SK-N-SH (cell line): ENCODE measurements at regions not wholly inside any gene's neighbourhood (a gene's known extent, or its start where the extent isn't known, plus 50 kb on each side); places are given as distances from the start of the nearest gene placed in this dataset.

Source experiments
- CTCF ChIA-PET: fragments of 300-600, 350-600 bp; formaldehyde crosslinking; extraction: SDS; loops from one replicate; lab custom pipeline; 2021; lab: Yijun Ruan, JAX
- POLR2A ChIA-PET: fragments of 350-600 bp; sonication (Branson Sonifier 250); formaldehyde crosslinking; extraction: SDS; loops from one replicate; lab custom pipeline; 2020; ENCODE audit warnings: antibody characterized with exemption, inconsistent platforms; lab: Yijun Ruan, JAX
- DNase-seq: peaks from one replicate; pipeline ENCODE4 v3.0.0; 2012
- H2AFZ ChIP-seq: fragments of 200-600 bp; sonication (generic); 2 replicates; pipeline ENCODE4 v1.8.1; 2016; ENCODE audit warnings: antibody characterized with exemption, mild to moderate bottlenecking, low read depth
- H3F3A ChIP-seq: fragments of 200-600 bp; sonication (generic); replicated peaks from 2 replicates; pipeline ENCODE3; 2016; ENCODE audit warnings: antibody characterized with exemption, mild to moderate bottlenecking; ENCODE audit not compliant: insufficient read depth
- H3K27ac ChIP-seq, 2 experiments: fragments of 200-500 bp in 1 of 2; fragments of 200-600 bp in 1 of 2; sonication (Bioruptor generic) in 1 of 2; sonication (generic), shearing (Covaris generic) in 1 of 2; 2 replicates each; pipeline versions ENCODE4 v1.5.1 to v1.6.1; 2014 to 2016; ENCODE audit warnings: low read depth in 2 of 2, inconsistent platforms in 1 of 2, low read length in 1 of 2, mild to moderate bottlenecking in 1 of 2, mixed read lengths in 1 of 2
- H3K27me3 ChIP-seq: fragments of 200-600 bp; sonication (generic), shearing (Covaris generic); 2 replicates; pipeline ENCODE4 v1.6.1; 2016; ENCODE audit warnings: mixed run types; ENCODE audit not compliant: insufficient read depth
- H3K36me3 ChIP-seq, 2 experiments: fragments of 200-500 bp in 1 of 2; fragments of 200-600 bp in 1 of 2; sonication (Bioruptor generic) in 1 of 2; sonication (generic) in 1 of 2; replicated peaks in 1 of 2; 2 replicates each; pipeline versions ENCODE3 to v1.5.1; 2014 to 2016; ENCODE audit warnings: low read length in 1 of 2, mild to moderate bottlenecking in 1 of 2; ENCODE audit not compliant: insufficient read depth in 2 of 2, control insufficient read depth in 1 of 2
- H3K4me1 ChIP-seq, 2 experiments: fragments of 200-500 bp in 1 of 2; fragments of 200-600 bp in 1 of 2; sonication (Bioruptor generic) in 1 of 2; sonication (generic), shearing (Covaris generic) in 1 of 2; 2 replicates each; pipeline versions ENCODE4 v1.5.1 to v1.6.1; 2014 to 2016; ENCODE audit warnings: low read depth in 1 of 2, low read length in 1 of 2, mixed run types in 1 of 2; ENCODE audit not compliant: insufficient read depth in 2 of 2, control insufficient read depth in 1 of 2
- H3K4me2 ChIP-seq: fragments of 200-600 bp; sonication (generic), shearing (Covaris generic); 2 replicates; pipeline ENCODE4 v1.6.1; 2017; ENCODE audit warnings: mixed run types
- H3K4me3 ChIP-seq, 2 experiments: fragments of 200-500 bp in 1 of 2; fragments of 200-600 bp in 1 of 2; sonication (Bioruptor generic) in 1 of 2; sonication (generic), shearing (Covaris generic) in 1 of 2; 2 replicates each; pipeline versions ENCODE4 v1.5.1 to v1.8.1; 2014 to 2016; ENCODE audit warnings: low read depth in 2 of 2, inconsistent platforms in 1 of 2, low read length in 1 of 2, mild to moderate bottlenecking in 1 of 2, mixed read lengths in 1 of 2, moderate library complexity in 1 of 2
- H3K79me2 ChIP-seq: fragments of 200-600 bp; sonication (generic); 2 replicates; pipeline ENCODE4 v1.8.1; 2017; ENCODE audit warnings: mild to moderate bottlenecking; ENCODE audit not compliant: insufficient read depth
- H3K9ac ChIP-seq: fragments of 200-600 bp; sonication (generic); 2 replicates; pipeline ENCODE4 v1.6.1; 2017; ENCODE audit warnings: mixed run types
- H3K9me2 ChIP-seq: fragments of 200-600 bp; sonication (generic); 2 replicates; pipeline ENCODE4 v1.6.1; 2017; ENCODE audit warnings: mixed run types
- H3K9me3 ChIP-seq: fragments of 200-600 bp; sonication (generic); 2 replicates; pipeline ENCODE4 v1.6.1; 2017; ENCODE audit warnings: mixed run types, mild to moderate bottlenecking, moderate library complexity
- H4K20me1 ChIP-seq: fragments of 200-600 bp; sonication (generic); 2 replicates; pipeline ENCODE4 v1.6.1; 2017; ENCODE audit warnings: mild to moderate bottlenecking, mixed run types; ENCODE audit not compliant: insufficient read depth
- CHD2 ChIP-seq: fragments of 150-350 bp; IDR thresholded peaks from 2 replicates; pipeline ENCODE4 v1.6.1; 2018; ENCODE audit warnings: low read length; ENCODE audit not compliant: partially characterized antibody
- EP300 ChIP-seq, 2 experiments: IDR thresholded peaks; 2 replicates each; pipeline versions ENCODE4 v1.4.0 to v1.6.1; 2012; ENCODE audit warnings: borderline replicate concordance in 1 of 2, low read depth in 1 of 2, low read length in 1 of 2
- EZH2phosphoT487 ChIP-seq: fragments of 200-600 bp; sonication (generic); IDR thresholded peaks from 2 replicates; pipeline ENCODE4 v1.6.1; 2017; ENCODE audit warnings: low read depth, mixed run types, mild to moderate bottlenecking, antibody characterized with exemption, moderate library complexity, borderline replicate concordance
- FOSL2 ChIP-seq: IDR thresholded peaks from 2 replicates; pipeline ENCODE4 v1.4.0; 2012; ENCODE audit warnings: low read depth, mild to moderate bottlenecking, moderate library complexity, borderline replicate concordance
- GABPA ChIP-seq: IDR thresholded peaks from 2 replicates; pipeline ENCODE4 v1.4.0; 2012; ENCODE audit warnings: low read depth, mild to moderate bottlenecking
- GATA2 ChIP-seq: sonication (generic); formaldehyde crosslinking; IDR thresholded peaks from 2 replicates; pipeline ENCODE4 v1.5.0; 2020; ENCODE audit warnings: mild to moderate bottlenecking, missing genetic modification reagents
- MEF2A ChIP-seq: IDR thresholded peaks from 2 replicates; pipeline ENCODE4 v1.4.0; 2012; ENCODE audit warnings: low read depth, borderline replicate concordance
- NFIC ChIP-seq: IDR thresholded peaks from 2 replicates; pipeline ENCODE4 v1.4.0; 2012; ENCODE audit warnings: borderline replicate concordance
- POLR2AphosphoS5 ChIP-seq: IDR thresholded peaks from 2 replicates; pipeline ENCODE4 v1.6.1; 2012; ENCODE audit warnings: low read depth, low read length
- RAD21 ChIP-seq: IDR thresholded peaks from 2 replicates; pipeline ENCODE4 v1.6.1; 2012; ENCODE audit warnings: mild to moderate bottlenecking, low read length
- SIN3A ChIP-seq: IDR thresholded peaks from 2 replicates; pipeline ENCODE4 v1.6.1; 2012; ENCODE audit warnings: low read depth, mild to moderate bottlenecking, low read length, moderate library complexity, borderline replicate concordance
- YY1 ChIP-seq: IDR thresholded peaks from 2 replicates; pipeline ENCODE4 v1.4.0; 2012; ENCODE audit warnings: low read depth, mild to moderate bottlenecking
- WGBS: methylation state at CpG from one replicate; pipeline ENCODE4 v1.1.6; 2017; ENCODE audit warnings: low lambda C conversion rate; 5-methylcytosine and 5-hydroxymethylcytosine counted together
- TF ChIP-seq, protein P1 (sequence below): IDR thresholded peaks from 2 replicates; pipeline ENCODE4 v1.6.1; 2012; ENCODE audit warnings: mild to moderate bottlenecking, low read depth, low read length, moderate library complexity
- TF ChIP-seq, protein P2 (sequence below): fragments of 150-350 bp; IDR thresholded peaks from 2 replicates; pipeline ENCODE4 v1.6.1; 2016; ENCODE audit warnings: mild to moderate bottlenecking, low read depth, low read length
- TF ChIP-seq, protein P3 (sequence below): fragments of 150-350 bp; IDR thresholded peaks from 2 replicates; pipeline ENCODE4 v1.6.1; 2017; ENCODE audit warnings: antibody characterized with exemption, low read length, low read depth, borderline replicate concordance
- TF ChIP-seq, protein P4 (sequence below): IDR thresholded peaks from 2 replicates; pipeline ENCODE4; 2012
- TF ChIP-seq, protein P5 (sequence below): IDR thresholded peaks from 2 replicates; pipeline ENCODE4 v1.4.0; 2012; ENCODE audit warnings: low read depth, borderline replicate concordance

DNA sequence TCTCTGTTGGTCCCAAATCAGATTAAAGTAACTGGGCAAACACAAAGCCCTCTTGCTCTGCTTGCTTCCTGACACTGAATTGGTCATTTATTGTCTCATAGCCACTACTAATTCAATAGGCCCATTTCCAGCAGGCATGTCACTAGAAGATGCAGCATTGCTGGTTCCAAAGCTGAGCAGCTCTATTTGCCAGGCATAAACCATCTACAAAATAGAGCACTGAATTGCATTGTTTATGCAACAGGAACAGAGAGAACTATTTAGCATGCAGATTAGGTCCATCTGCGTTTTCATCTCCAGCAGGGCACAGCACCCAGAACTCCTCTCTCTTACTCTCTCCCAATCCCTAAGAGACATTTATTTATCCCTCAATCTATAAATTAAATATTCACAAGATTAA is 227.6 kb downstream of the SUCLG1 start:
- no peak for DNase-seq
- Histone ChIP-seq H3K79me2 (no peaks in the 10 kb centered on the region), H4K20me1 (no peaks in the 10 kb centered on the region), H3K4me2 (no peak overlapping the region), H3K27me3 (no peaks in the 10 kb centered on the region), H2AFZ (no peak overlapping the region), H3K4me1 (no peaks in the 10 kb centered on the region), H3K9me3 (no peaks in the 10 kb centered on the region), H3K36me3 (no peaks in the 10 kb centered on the region), H3F3A (no peaks in the 10 kb centered on the region), H3K9ac (no peak overlapping the region), H3K9me2 (no peaks in the 10 kb centered on the region), H3K27ac (no peak overlapping the region), H3K4me3 (no peak overlapping the region)
- 4% methylated on average over 1 of the region's 1 CpG for WGBS
- POLR2A ChIA-PET = no interaction called here
- TF ChIP-seq, protein P1, sequence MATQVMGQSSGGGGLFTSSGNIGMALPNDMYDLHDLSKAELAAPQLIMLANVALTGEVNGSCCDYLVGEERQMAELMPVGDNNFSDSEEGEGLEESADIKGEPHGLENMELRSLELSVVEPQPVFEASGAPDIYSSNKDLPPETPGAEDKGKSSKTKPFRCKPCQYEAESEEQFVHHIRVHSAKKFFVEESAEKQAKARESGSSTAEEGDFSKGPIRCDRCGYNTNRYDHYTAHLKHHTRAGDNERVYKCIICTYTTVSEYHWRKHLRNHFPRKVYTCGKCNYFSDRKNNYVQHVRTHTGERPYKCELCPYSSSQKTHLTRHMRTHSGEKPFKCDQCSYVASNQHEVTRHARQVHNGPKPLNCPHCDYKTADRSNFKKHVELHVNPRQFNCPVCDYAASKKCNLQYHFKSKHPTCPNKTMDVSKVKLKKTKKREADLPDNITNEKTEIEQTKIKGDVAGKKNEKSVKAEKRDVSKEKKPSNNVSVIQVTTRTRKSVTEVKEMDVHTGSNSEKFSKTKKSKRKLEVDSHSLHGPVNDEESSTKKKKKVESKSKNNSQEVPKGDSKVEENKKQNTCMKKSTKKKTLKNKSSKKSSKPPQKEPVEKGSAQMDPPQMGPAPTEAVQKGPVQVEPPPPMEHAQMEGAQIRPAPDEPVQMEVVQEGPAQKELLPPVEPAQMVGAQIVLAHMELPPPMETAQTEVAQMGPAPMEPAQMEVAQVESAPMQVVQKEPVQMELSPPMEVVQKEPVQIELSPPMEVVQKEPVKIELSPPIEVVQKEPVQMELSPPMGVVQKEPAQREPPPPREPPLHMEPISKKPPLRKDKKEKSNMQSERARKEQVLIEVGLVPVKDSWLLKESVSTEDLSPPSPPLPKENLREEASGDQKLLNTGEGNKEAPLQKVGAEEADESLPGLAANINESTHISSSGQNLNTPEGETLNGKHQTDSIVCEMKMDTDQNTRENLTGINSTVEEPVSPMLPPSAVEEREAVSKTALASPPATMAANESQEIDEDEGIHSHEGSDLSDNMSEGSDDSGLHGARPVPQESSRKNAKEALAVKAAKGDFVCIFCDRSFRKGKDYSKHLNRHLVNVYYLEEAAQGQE = no peak
- TF ChIP-seq MEF2A = no peak
- no peak for TF ChIP-seq GABPA
- TF ChIP-seq, protein P2, sequence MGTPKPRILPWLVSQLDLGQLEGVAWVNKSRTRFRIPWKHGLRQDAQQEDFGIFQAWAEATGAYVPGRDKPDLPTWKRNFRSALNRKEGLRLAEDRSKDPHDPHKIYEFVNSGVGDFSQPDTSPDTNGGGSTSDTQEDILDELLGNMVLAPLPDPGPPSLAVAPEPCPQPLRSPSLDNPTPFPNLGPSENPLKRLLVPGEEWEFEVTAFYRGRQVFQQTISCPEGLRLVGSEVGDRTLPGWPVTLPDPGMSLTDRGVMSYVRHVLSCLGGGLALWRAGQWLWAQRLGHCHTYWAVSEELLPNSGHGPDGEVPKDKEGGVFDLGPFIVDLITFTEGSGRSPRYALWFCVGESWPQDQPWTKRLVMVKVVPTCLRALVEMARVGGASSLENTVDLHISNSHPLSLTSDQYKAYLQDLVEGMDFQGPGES = no peak
- no peak for TF ChIP-seq NFIC
- TF ChIP-seq EP300 (IDR thresholded peaks at IDR 0.05; ENCODE audit: borderline replicate concordance in 1 of 2, low read depth in 1 of 2, low read length in 1 of 2) = no peak
- no peak for TF ChIP-seq EZH2phosphoT487
- TF ChIP-seq, protein P3, sequence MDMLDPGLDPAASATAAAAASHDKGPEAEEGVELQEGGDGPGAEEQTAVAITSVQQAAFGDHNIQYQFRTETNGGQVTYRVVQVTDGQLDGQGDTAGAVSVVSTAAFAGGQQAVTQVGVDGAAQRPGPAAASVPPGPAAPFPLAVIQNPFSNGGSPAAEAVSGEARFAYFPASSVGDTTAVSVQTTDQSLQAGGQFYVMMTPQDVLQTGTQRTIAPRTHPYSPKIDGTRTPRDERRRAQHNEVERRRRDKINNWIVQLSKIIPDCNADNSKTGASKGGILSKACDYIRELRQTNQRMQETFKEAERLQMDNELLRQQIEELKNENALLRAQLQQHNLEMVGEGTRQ = no peak
- no peak for TF ChIP-seq SIN3A
- TF ChIP-seq, protein P4, sequence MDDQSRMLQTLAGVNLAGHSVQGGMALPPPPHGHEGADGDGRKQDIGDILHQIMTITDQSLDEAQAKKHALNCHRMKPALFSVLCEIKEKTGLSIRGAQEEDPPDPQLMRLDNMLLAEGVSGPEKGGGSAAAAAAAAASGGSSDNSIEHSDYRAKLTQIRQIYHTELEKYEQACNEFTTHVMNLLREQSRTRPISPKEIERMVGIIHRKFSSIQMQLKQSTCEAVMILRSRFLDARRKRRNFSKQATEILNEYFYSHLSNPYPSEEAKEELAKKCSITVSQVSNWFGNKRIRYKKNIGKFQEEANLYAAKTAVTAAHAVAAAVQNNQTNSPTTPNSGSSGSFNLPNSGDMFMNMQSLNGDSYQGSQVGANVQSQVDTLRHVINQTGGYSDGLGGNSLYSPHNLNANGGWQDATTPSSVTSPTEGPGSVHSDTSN = no peak
- TF ChIP-seq RAD21 = no peak
- TF ChIP-seq POLR2AphosphoS5 = no peak
- TF ChIP-seq YY1 = no peak
- TF ChIP-seq CHD2 = no peak
- TF ChIP-seq FOSL2 = no peak
- TF ChIP-seq, protein P5, sequence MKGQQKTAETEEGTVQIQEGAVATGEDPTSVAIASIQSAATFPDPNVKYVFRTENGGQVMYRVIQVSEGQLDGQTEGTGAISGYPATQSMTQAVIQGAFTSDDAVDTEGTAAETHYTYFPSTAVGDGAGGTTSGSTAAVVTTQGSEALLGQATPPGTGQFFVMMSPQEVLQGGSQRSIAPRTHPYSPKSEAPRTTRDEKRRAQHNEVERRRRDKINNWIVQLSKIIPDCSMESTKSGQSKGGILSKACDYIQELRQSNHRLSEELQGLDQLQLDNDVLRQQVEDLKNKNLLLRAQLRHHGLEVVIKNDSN = no peak
- TF ChIP-seq GATA2 (CRISPR knock-in tag) = no peak
- CTCF ChIA-PET = no interaction called here
